Astrocyte (in vitro differentiated cells and primary cell): ENCODE measurements at regions not wholly inside any gene's neighbourhood (a gene's known extent, or its start where the extent isn't known, plus 50 kb on each side); places are given as distances from the start of the nearest gene placed in this dataset.

Source experiments
- DNase-seq: peaks from one replicate; pipeline ENCODE4 v3.0.0-alpha.2; 2010; ENCODE audit warnings: low read depth
- FAIRE-seq: peaks from 2 replicates; lab custom pipeline; 2011; peaks lifted over from hg19 to GRCh38; lab: Jason Lieb, UNC
- H2AFZ ChIP-seq: 2 replicates; pipeline ENCODE4 v1.6.0; 2012; ENCODE audit warnings: low read depth, low read length, inconsistent platforms
- H3K27ac ChIP-seq: 2 replicates; pipeline ENCODE4 v1.5.1; 2011; ENCODE audit warnings: low read depth, low read length, inconsistent platforms
- H3K27me3 ChIP-seq: 2 replicates; pipeline ENCODE4 v1.6.0; 2011; ENCODE audit warnings: low read length, inconsistent platforms; ENCODE audit not compliant: insufficient read depth
- H3K36me3 ChIP-seq: 2 replicates; pipeline ENCODE4 v1.5.1; 2011; ENCODE audit warnings: low read length, inconsistent platforms; ENCODE audit not compliant: insufficient read depth
- H3K4me1 ChIP-seq: 2 replicates; pipeline ENCODE4 v1.5.1; 2011; ENCODE audit warnings: low read length, inconsistent platforms; ENCODE audit not compliant: insufficient read depth
- H3K4me2 ChIP-seq: 2 replicates; pipeline ENCODE4 v1.6.0; 2012; ENCODE audit warnings: low read length, inconsistent platforms
- H3K4me3 ChIP-seq: 2 replicates; pipeline ENCODE4 v1.5.1; 2011; ENCODE audit warnings: low read depth, mild to moderate bottlenecking, low read length, inconsistent platforms; ENCODE audit not compliant: insufficient read depth
- H3K79me2 ChIP-seq: 2 replicates; pipeline ENCODE4 v1.6.0; 2012; ENCODE audit warnings: mild to moderate bottlenecking, low read length, inconsistent platforms; ENCODE audit not compliant: insufficient read depth
- H3K9ac ChIP-seq: 2 replicates; pipeline ENCODE4 v1.6.0; 2012; ENCODE audit warnings: mild to moderate bottlenecking, low read length, inconsistent platforms
- H3K9me3 ChIP-seq: 2 replicates; pipeline ENCODE4 v1.5.1; 2012; ENCODE audit warnings: low read depth, mild to moderate bottlenecking, low read length, inconsistent platforms; ENCODE audit not compliant: insufficient read depth
- H4K20me1 ChIP-seq: 2 replicates; pipeline ENCODE4 v1.6.0; 2012; ENCODE audit warnings: low read length, inconsistent platforms; ENCODE audit not compliant: insufficient read depth
- H3K27ac Mint-ChIP-seq: one replicate; pipeline ENCODE4 v1.8.0; 2021; ENCODE audit warnings: mild to moderate bottlenecking, mixed read lengths; ENCODE audit not compliant: unreplicated experiment
- H3K27me3 Mint-ChIP-seq: one replicate; pipeline ENCODE4 v1.8.0; 2021; ENCODE audit warnings: low read depth, mixed read lengths; ENCODE audit not compliant: unreplicated experiment
- H3K36me3 Mint-ChIP-seq: one replicate; pipeline ENCODE4 v1.8.0; 2021; ENCODE audit warnings: low read depth, mixed read lengths; ENCODE audit not compliant: unreplicated experiment
- H3K4me1 Mint-ChIP-seq: one replicate; pipeline ENCODE4 v1.8.0; 2021; ENCODE audit warnings: low read depth, mixed read lengths; ENCODE audit not compliant: unreplicated experiment
- H3K4me3 Mint-ChIP-seq: one replicate; pipeline ENCODE4 v1.8.0; 2021; ENCODE audit warnings: mild to moderate bottlenecking, moderate library complexity, mixed read lengths; ENCODE audit not compliant: unreplicated experiment
- H3K9me3 Mint-ChIP-seq: one replicate; pipeline ENCODE4 v1.8.0; 2021; ENCODE audit warnings: mild to moderate bottlenecking, mixed read lengths; ENCODE audit not compliant: unreplicated experiment
- EZH2 ChIP-seq: IDR thresholded peaks from 2 replicates; pipeline ENCODE4 v1.6.1; 2012; ENCODE audit warnings: mild to moderate bottlenecking, low read length, inconsistent platforms; ENCODE audit not compliant: insufficient read depth
- TF ChIP-seq, protein P1 (sequence below): IDR thresholded peaks from 2 replicates; pipeline ENCODE4 v1.5.1; 2011; ENCODE audit warnings: low read depth, mild to moderate bottlenecking, inconsistent platforms, low read length, moderate library complexity; ENCODE audit not compliant: insufficient read depth

DNA sequence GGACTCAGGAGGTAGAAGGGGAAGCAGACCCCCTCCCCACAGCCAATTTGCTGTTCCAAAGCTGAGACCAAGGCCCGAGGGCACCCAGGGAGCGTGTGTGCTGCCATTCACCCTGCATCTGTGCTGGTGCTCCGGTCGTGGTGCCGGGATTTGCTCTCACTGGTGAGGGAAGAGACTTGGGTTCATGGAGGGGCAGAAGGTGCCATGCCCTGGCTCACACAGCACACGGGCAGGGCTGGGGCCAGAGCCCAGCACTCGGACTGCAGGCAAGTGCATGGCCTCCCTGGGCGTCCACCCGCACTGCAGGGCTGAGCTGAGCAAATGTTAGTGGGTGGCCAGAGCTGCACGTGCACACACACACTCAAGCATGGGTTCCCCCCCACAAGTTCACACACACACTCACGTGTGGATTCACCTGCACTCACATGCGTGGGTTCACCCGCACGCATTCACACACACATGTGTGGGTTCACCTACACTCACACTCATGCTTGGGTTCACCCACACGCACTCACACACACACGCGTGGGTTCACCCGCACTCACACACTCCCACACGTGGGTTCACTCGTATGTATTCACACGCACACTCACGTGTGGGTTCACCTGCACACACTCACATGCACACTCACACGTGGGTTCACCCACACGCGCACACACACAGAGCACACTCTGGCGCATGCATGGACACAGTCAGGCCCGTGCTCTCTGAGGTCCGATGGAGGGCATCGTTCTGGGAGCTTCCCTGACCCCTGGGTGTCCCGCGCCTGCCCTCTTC, 57.0 kb upstream of the CBFA2T3 start:
- Histone ChIP-seq H3K79me2 (no peaks in the 10 kb centered on the region), H3K4me3 (no peak overlapping the region), H3K4me1 (no peaks in the 10 kb centered on the region), H2AFZ (no peak overlapping the region), H4K20me1 (no peaks in the 10 kb centered on the region), H3K9ac (no peak overlapping the region), H3K9me3 (peaks cover 2% of the 10 kb centered on the region), H3K27me3 (peaks cover 6% of the 10 kb centered on the region), H3K27ac (no peak overlapping the region), H3K4me2 (no peak overlapping the region), H3K36me3 (no peaks in the 10 kb centered on the region)
- H3K27me3 Mint-ChIP-seq: peaks cover 23% of the 10 kb centered on the region
- H3K9me3 Mint-ChIP-seq: peaks cover 7% of the 10 kb centered on the region
- TF ChIP-seq, protein P1, sequence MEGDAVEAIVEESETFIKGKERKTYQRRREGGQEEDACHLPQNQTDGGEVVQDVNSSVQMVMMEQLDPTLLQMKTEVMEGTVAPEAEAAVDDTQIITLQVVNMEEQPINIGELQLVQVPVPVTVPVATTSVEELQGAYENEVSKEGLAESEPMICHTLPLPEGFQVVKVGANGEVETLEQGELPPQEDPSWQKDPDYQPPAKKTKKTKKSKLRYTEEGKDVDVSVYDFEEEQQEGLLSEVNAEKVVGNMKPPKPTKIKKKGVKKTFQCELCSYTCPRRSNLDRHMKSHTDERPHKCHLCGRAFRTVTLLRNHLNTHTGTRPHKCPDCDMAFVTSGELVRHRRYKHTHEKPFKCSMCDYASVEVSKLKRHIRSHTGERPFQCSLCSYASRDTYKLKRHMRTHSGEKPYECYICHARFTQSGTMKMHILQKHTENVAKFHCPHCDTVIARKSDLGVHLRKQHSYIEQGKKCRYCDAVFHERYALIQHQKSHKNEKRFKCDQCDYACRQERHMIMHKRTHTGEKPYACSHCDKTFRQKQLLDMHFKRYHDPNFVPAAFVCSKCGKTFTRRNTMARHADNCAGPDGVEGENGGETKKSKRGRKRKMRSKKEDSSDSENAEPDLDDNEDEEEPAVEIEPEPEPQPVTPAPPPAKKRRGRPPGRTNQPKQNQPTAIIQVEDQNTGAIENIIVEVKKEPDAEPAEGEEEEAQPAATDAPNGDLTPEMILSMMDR: no peak
- no peak for TF ChIP-seq EZH2
- DNase-seq (no peak), FAIRE-seq (no peak)
- H3K4me1 Mint-ChIP-seq: no peaks in the 10 kb centered on the region
- no peaks in the 10 kb centered on the region for H3K36me3 Mint-ChIP-seq
- H3K27ac Mint-ChIP-seq: no peak overlapping the region
- H3K4me3 Mint-ChIP-seq: no peak overlapping the region

DNA sequence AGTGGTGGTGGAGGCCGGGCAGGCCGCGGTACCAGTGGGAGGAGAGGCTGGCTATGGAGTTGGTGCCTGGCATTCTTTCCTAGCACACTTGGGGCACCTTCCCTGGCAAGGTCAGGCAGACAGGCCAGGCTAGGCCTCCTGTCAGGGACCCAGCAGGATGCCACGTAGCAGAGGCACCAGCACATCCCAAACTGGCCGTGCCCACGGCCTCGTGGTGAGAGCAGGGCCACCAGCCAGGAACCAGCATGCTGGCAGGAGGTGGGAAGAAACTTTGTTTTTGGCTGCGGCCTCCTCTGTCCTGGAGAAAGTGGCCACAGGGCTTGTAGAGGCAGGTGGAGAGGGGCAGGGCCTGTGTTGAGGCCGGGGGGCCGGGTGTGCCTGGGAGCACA, 57.6 kb upstream of the CBFA2T3 start:
- H3K9me3 ChIP-seq: peaks cover 2% of the 10 kb centered on the region
- H3K27me3 ChIP-seq: peaks cover 6% of the 10 kb centered on the region
- no peaks in the 10 kb centered on the region for H4K20me1 ChIP-seq
- H3K27ac Mint-ChIP-seq: no peak overlapping the region
- H3K79me2 ChIP-seq: no peaks in the 10 kb centered on the region
- no peaks in the 10 kb centered on the region for H3K4me1 Mint-ChIP-seq
- no peak overlapping the region for H3K4me3 ChIP-seq
- H3K4me2 ChIP-seq: no peak overlapping the region
- H3K27ac ChIP-seq: no peak overlapping the region
- no peak for FAIRE-seq
- H3K4me1 ChIP-seq: no peaks in the 10 kb centered on the region
- H3K36me3 Mint-ChIP-seq: no peaks in the 10 kb centered on the region
- peaks cover 23% of the 10 kb centered on the region for H3K27me3 Mint-ChIP-seq
- H3K9ac ChIP-seq: no peak overlapping the region
- TF ChIP-seq, protein P1: no peak
- no peak for TF ChIP-seq EZH2
- DNase-seq: no peak
- peaks cover 7% of the 10 kb centered on the region for H3K9me3 Mint-ChIP-seq
- no peak overlapping the region for H3K4me3 Mint-ChIP-seq
- no peaks in the 10 kb centered on the region for H3K36me3 ChIP-seq
- H2AFZ ChIP-seq: no peak overlapping the region
